IMR-90 (cell line): ENCODE measurements at regions not wholly inside any gene's neighbourhood (a gene's known extent, or its start where the extent isn't known, plus 50 kb on each side); places are given as distances from the start of the nearest gene placed in this dataset.

ENCODE experiments used
- ATAC-seq: fragments of 200-7000 bp; cut with Tn5 transposase; 2 replicates; pipeline ENCODE4 v1.9.1; 2020; ENCODE audit warnings: low read depth, mild to moderate bottlenecking, moderate library complexity
- BruUV-seq: library from RNA; stranded (reverse); fragments of 400-500 nt; replicated peaks from 2 replicates; lab custom pipeline; 2021; lab: Mats Ljungman, UMichigan
- CTCF ChIA-PET: fragments of 300-600 bp; formaldehyde crosslinking; extraction: SDS; loops from one replicate; lab custom pipeline; 2021; ENCODE audit warnings: antibody characterized with exemption; lab: Yijun Ruan, JAX
- POLR2A ChIA-PET: fragments of 300-600 bp; sonication (Branson Sonifier 250); formaldehyde crosslinking; loops from one replicate; lab custom pipeline; 2022; ENCODE audit warnings: antibody characterized with exemption; ENCODE audit not compliant: unreplicated experiment; lab: Charles Lee
- DNase-seq: peaks from one replicate; pipeline ENCODE4 v3.0.0; 2013
- H2AFZ ChIP-seq: replicated peaks from 2 replicates; pipeline ENCODE3; 2013; ENCODE audit warnings: low read length, mild to moderate bottlenecking; ENCODE audit not compliant: poor library complexity
- H2AK5ac ChIP-seq: 2 replicates; pipeline ENCODE4 v1.6.1; 2013; ENCODE audit warnings: low read depth, low read length, inconsistent platforms
- H2AK9ac ChIP-seq: replicated peaks from 2 replicates; pipeline ENCODE3; 2013; ENCODE audit warnings: mild to moderate bottlenecking, low read depth, low read length, moderate library complexity; ENCODE audit not compliant: poor library complexity
- H2BK120ac ChIP-seq: 2 replicates; pipeline ENCODE4 v1.6.1; 2013; ENCODE audit warnings: low read depth, low read length, inconsistent platforms
- H2BK15ac ChIP-seq: 3 replicates; pipeline ENCODE4 v1.6.1; 2013; ENCODE audit warnings: low read depth, low read length, inconsistent platforms
- H2BK20ac ChIP-seq: 2 replicates; pipeline ENCODE4 v1.6.1; 2013; ENCODE audit warnings: low read depth, mild to moderate bottlenecking, inconsistent platforms, low read length, moderate library complexity
- H2BK5ac ChIP-seq: 2 replicates; pipeline ENCODE4 v1.6.1; 2013; ENCODE audit warnings: mild to moderate bottlenecking, low read depth, low read length, inconsistent platforms; ENCODE audit not compliant: poor library complexity, severe bottlenecking
- H3K14ac ChIP-seq: replicated peaks from 2 replicates; pipeline ENCODE4 v1.6.1; 2013; ENCODE audit warnings: low read depth, low read length, inconsistent platforms
- H3K18ac ChIP-seq: 2 replicates; pipeline ENCODE4 v1.6.1; 2013; ENCODE audit warnings: low read depth, low read length, control low read depth
- H3K23ac ChIP-seq: 2 replicates; pipeline ENCODE4 v1.6.1; 2013; ENCODE audit warnings: low read depth, low read length, inconsistent platforms
- H3K27ac ChIP-seq: 2 replicates; pipeline ENCODE4 v1.5.1; 2013; ENCODE audit warnings: mild to moderate bottlenecking, control low read depth, low read length; ENCODE audit not compliant: insufficient read depth
- H3K27me3 ChIP-seq: 2 replicates; pipeline ENCODE4 v1.6.1; 2013; ENCODE audit warnings: low read length; ENCODE audit not compliant: control insufficient read depth, insufficient read depth
- H3K36me3 ChIP-seq: 2 replicates; pipeline ENCODE4 v1.6.1; 2013; ENCODE audit warnings: low read length, mixed read lengths; ENCODE audit not compliant: control insufficient read depth, insufficient read depth
- H3K4ac ChIP-seq: 2 replicates; pipeline ENCODE4 v1.6.1; 2013; ENCODE audit warnings: low read depth, low read length, inconsistent platforms
- H3K4me1 ChIP-seq: 2 replicates; pipeline ENCODE4 v1.6.1; 2013; ENCODE audit warnings: low read length, mixed read lengths; ENCODE audit not compliant: control insufficient read depth, insufficient read depth
- H3K4me2 ChIP-seq: 2 replicates; pipeline ENCODE4 v1.6.1; 2013; ENCODE audit warnings: low read depth, mild to moderate bottlenecking, control low read depth, low read length, moderate library complexity
- H3K4me3 ChIP-seq: 2 replicates; pipeline ENCODE4 v1.5.1; 2013; ENCODE audit warnings: low read depth, mild to moderate bottlenecking, control low read depth, low read length, moderate library complexity; ENCODE audit not compliant: insufficient read depth
- H3K56ac ChIP-seq: 2 replicates; pipeline ENCODE4 v1.6.1; 2013; ENCODE audit warnings: low read length, inconsistent platforms; ENCODE audit not compliant: insufficient read depth; ENCODE audit errors: extremely low read depth
- H3K79me1 ChIP-seq, 2 experiments: 2 replicates each; pipeline ENCODE4 v1.6.1; 2013; ENCODE audit warnings: low read length in 2 of 2, inconsistent platforms in 1 of 2, low read depth in 1 of 2
- H3K9ac ChIP-seq: 2 replicates; pipeline ENCODE4 v1.6.1; 2013; ENCODE audit warnings: low read depth, low read length, control low read depth
- H3K9me1 ChIP-seq: 2 replicates; pipeline ENCODE4 v1.6.1; 2013; ENCODE audit warnings: low read length, inconsistent platforms; ENCODE audit not compliant: insufficient read depth
- H3K9me3 ChIP-seq: 2 replicates; pipeline ENCODE4 v1.6.1; 2013; ENCODE audit warnings: low read length; ENCODE audit not compliant: control insufficient read depth, insufficient read depth
- H4K20me1 ChIP-seq: 2 replicates; pipeline ENCODE4 v1.6.1; 2013; ENCODE audit warnings: low read length, inconsistent platforms; ENCODE audit not compliant: insufficient read depth
- H4K5ac ChIP-seq: 2 replicates; pipeline ENCODE4 v1.6.1; 2013; ENCODE audit warnings: mild to moderate bottlenecking, low read depth, low read length, control low read depth
- H4K8ac ChIP-seq, 2 experiments: 2 replicates each; pipeline ENCODE4 v1.6.1; 2013; ENCODE audit warnings: low read depth in 2 of 2, low read length in 2 of 2, control low read depth in 1 of 2, inconsistent platforms in 1 of 2
- H4K91ac ChIP-seq: 2 replicates; pipeline ENCODE4 v1.6.1; 2013; ENCODE audit warnings: low read depth, low read length, inconsistent platforms; ENCODE audit not compliant: insufficient read depth
- CEBPB ChIP-seq: IDR thresholded peaks from 2 replicates; pipeline ENCODE4 v1.6.1; 2012; ENCODE audit warnings: low read depth, low read length, improper control_type of control experiment
- CTCF ChIP-seq: conservative IDR thresholded peaks from 2 replicates; pipeline ENCODE4 v1.5.1; 2012; ENCODE audit warnings: mild to moderate bottlenecking, low read depth, low read length, improper control_type of control experiment
- FOS ChIP-seq: fragments of 150-350 bp; IDR thresholded peaks from 2 replicates; pipeline ENCODE4 v1.6.1; 2016; ENCODE audit warnings: low read depth, low read length
- MAFK ChIP-seq: IDR thresholded peaks from 2 replicates; pipeline ENCODE4 v1.6.1; 2012; ENCODE audit warnings: low read depth, low read length, improper control_type of control experiment
- NFE2L2 ChIP-seq: fragments of 150-350 bp; IDR thresholded peaks from 2 replicates; pipeline ENCODE4 v1.6.1; 2016; ENCODE audit warnings: low read depth, mild to moderate bottlenecking, low read length
- RFX5 ChIP-seq: IDR thresholded peaks from 2 replicates; pipeline ENCODE4 v1.8.0; 2012; ENCODE audit warnings: low read depth, mild to moderate bottlenecking, low read length, moderate library complexity
- WGBS, 2 experiments: methylation state at CpG; one replicate each; pipeline versions ENCODE4 v1.1.5 to v1.1.7; 2013; ENCODE audit warnings: missing lambda C conversion rate in 2 of 2; ENCODE audit not compliant: insufficient read length in 1 of 2; ENCODE audit errors: extremely low coverage in 2 of 2; 5-methylcytosine and 5-hydroxymethylcytosine counted together
- dilution Hi-C: fragments of 300-500 bp; cut with HindIII; formaldehyde crosslinking; loops from one replicate; pipeline ENCODE4 v1.14.3; 2018; ENCODE audit warnings: low sequenced_read_pairs; ENCODE audit not compliant: unreplicated experiment
- in situ Hi-C: fragments of 300-500 bp; cut with MboI; formaldehyde crosslinking; loops from 3 replicates; pipeline ENCODE4 v1.14.3; 2019; ENCODE audit warnings: low sequenced_read_pairs, inconsistent platforms, mixed read lengths
- intact Hi-C: fragments of 100-400 bp; cut with micrococcal nuclease; formaldehyde crosslinking; loops from 2 replicates; pipeline ENCODE4 v1.10.0; 2022
- TF ChIP-seq, protein P1 (sequence below): fragments of 150-350 bp; IDR thresholded peaks from 2 replicates; pipeline ENCODE4 v1.6.1; 2017; ENCODE audit warnings: mild to moderate bottlenecking, antibody characterized with exemption, low read length, low read depth

- intact Hi-C loops, result no loop called here
- Histone ChIP-seq H3K4me1 (no peaks in the 10 kb centered on the region), H2BK120ac (no peak overlapping the region), H2AK5ac (no peak overlapping the region), H2BK15ac (no peak overlapping the region), H3K4ac (no peak overlapping the region), H3K14ac (no peak overlapping the region), H3K27ac (no peak overlapping the region), H3K4me2 (no peak overlapping the region), H3K79me1 (no peaks in the 10 kb centered on the region), H3K9me3 (no peaks in the 10 kb centered on the region), H3K27me3 (no peaks in the 10 kb centered on the region), H4K91ac (no peak overlapping the region), H3K36me3 (no peaks in the 10 kb centered on the region), H2AK9ac (no peak overlapping the region), H3K9me1 (no peaks in the 10 kb centered on the region), H3K4me3 (no peak overlapping the region), H4K8ac (no peak overlapping the region), H4K5ac (no peak overlapping the region), H3K9ac (no peak overlapping the region), H3K56ac (no peak overlapping the region), H4K20me1 (no peaks in the 10 kb centered on the region), H2BK5ac (no peak overlapping the region), H3K23ac (no peak overlapping the region), H2AFZ (no peak overlapping the region), H2BK20ac (no peak overlapping the region), H3K18ac (no peak overlapping the region)
- in situ Hi-C loops, result no loop called here
- 69% methylated on average over 2 of the region's 3 CpGs; no CpG with 5 or more reads in 1 of the 2 experiments for WGBS, 2 experiments
- ATAC-seq (no peak), DNase-seq (no peak)
- BruUV-seq, result no TSS peak
- CTCF ChIA-PET, result no interaction called here
- POLR2A ChIA-PET, result no interaction called here
- TF ChIP-seq, protein P1, sequence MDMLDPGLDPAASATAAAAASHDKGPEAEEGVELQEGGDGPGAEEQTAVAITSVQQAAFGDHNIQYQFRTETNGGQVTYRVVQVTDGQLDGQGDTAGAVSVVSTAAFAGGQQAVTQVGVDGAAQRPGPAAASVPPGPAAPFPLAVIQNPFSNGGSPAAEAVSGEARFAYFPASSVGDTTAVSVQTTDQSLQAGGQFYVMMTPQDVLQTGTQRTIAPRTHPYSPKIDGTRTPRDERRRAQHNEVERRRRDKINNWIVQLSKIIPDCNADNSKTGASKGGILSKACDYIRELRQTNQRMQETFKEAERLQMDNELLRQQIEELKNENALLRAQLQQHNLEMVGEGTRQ, result no peak
- TF ChIP-seq NFE2L2 (no peak), CTCF (no peak), FOS (no peak), MAFK (no peak), RFX5 (no peak), CEBPB (no peak)
- dilution Hi-C loops, result no loop called here
These were observed 309.4 kb downstream of the BARHL2 start for GRCh38 chr1:90407737-90408136.
